GM12892 (cell line): ENCODE measurements at regions not wholly inside any gene's neighbourhood (a gene's known extent, or its start where the extent isn't known, plus 50 kb on each side); places are given as distances from the start of the nearest gene placed in this dataset.

ENCODE experiments used
- POLR2A ChIP-seq: IDR thresholded peaks from 2 replicates; pipeline ENCODE4 v1.6.1; 2011; ENCODE audit warnings: low read depth, low read length, control low read depth
- POLR2AphosphoS5 ChIP-seq: IDR thresholded peaks from 2 replicates; pipeline ENCODE4 v1.6.1; 2011; ENCODE audit warnings: low read depth, low read length, control low read depth
- TAF1 ChIP-seq: IDR thresholded peaks from 2 replicates; pipeline ENCODE4 v1.6.1; 2011; ENCODE audit warnings: low read depth, mild to moderate bottlenecking, control low read depth, low read length, borderline replicate concordance

DNA sequence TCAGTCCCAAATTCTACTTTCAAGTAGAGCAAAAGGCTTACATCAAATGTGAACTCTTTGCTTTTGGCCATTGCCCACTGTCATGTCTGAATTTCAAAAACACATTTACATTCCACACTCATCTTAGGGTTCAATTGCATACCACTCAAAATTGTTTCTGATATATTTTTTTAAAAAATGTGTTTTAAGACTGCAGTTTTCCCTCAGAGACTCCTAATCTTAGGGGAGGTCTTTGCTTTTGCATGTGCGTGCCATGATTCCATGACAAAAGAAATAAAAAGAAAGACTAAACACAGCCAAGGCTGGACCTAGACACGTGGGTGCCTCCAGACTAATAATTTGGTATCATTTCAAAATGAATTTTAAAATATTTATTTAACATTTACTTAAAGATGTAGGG, 396.8 kb upstream of the RASGRP1 start:
- no peak for TF ChIP-seq POLR2A
- no peak for TF ChIP-seq POLR2AphosphoS5
- TF ChIP-seq TAF1, result no peak
